A549 (cell line): ENCODE measurements at regions not wholly inside any gene's neighbourhood (a gene's known extent, or its start where the extent isn't known, plus 50 kb on each side); places are given as distances from the start of the nearest gene placed in this dataset.

ENCODE experiments used
- JUNB ChIP-seq: fragments of >200 bp; sonication (Bioruptor Twin); formaldehyde crosslinking; IDR thresholded peaks from 2 replicates; pipeline ENCODE4 v1.6.1; 2016
- TF ChIP-seq, protein P1 (sequence below): fragments of >200 bp; sonication (Bioruptor Twin); formaldehyde crosslinking; IDR thresholded peaks from 3 replicates; pipeline ENCODE4 v1.5.1; 2016

DNA sequence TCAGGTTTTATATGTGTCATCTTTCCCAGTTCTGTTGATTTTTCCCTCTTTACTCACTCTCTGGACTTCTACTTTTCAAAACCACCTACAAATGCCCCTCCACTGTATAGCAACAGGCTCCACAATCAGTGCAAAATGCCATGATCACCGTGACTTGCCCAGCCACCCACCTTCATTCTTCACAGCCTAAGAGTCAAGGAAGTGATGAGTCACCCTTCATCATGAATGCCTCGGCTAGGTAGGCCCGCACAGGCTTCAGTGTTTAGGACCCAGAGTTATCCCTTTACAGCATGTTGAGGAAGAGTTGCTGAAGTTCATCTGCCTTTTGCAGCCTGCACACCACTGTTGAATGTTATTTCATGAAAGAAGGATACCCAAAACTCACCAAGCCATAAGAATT, 158.6 kb downstream of the PMP22 start:
- TF ChIP-seq, protein P1, sequence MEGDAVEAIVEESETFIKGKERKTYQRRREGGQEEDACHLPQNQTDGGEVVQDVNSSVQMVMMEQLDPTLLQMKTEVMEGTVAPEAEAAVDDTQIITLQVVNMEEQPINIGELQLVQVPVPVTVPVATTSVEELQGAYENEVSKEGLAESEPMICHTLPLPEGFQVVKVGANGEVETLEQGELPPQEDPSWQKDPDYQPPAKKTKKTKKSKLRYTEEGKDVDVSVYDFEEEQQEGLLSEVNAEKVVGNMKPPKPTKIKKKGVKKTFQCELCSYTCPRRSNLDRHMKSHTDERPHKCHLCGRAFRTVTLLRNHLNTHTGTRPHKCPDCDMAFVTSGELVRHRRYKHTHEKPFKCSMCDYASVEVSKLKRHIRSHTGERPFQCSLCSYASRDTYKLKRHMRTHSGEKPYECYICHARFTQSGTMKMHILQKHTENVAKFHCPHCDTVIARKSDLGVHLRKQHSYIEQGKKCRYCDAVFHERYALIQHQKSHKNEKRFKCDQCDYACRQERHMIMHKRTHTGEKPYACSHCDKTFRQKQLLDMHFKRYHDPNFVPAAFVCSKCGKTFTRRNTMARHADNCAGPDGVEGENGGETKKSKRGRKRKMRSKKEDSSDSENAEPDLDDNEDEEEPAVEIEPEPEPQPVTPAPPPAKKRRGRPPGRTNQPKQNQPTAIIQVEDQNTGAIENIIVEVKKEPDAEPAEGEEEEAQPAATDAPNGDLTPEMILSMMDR = no peak
- no peak for TF ChIP-seq JUNB
